ENCODE measurements at regions not wholly inside any gene's neighbourhood (a gene's known extent, or its start where the extent isn't known, plus 50 kb on each side); places are given as distances from the start of the nearest gene placed in this dataset.

GRCh38 chr20:55500130-55500529, 505.2 kb downstream of the CBLN4 start:
- no peak overlapping the region for H4K5ac ChIP-seq (ENCODE audit: insufficient read length, low read depth, low read length)
- no peak overlapping the region for H3K56ac ChIP-seq (ENCODE audit: insufficient read length, low read depth, low read length)
- no peak overlapping the region for H2AK5ac ChIP-seq (ENCODE audit: insufficient read length, low read length)
- no peak overlapping the region for H2BK120ac ChIP-seq (ENCODE audit: low read depth, low read length, poor library complexity, severe bottlenecking)
- H2BK12ac ChIP-seq (ENCODE audit: insufficient read length, low read depth, low read length), result no peak overlapping the region
- H4K20me1 ChIP-seq (ENCODE audit: control insufficient read depth, insufficient read depth, insufficient read length), result no peaks in the 10 kb centered on the region
- no peak overlapping the region for H3K14ac ChIP-seq (ENCODE audit: insufficient read depth, low read length)
- H2BK15ac ChIP-seq (ENCODE audit: low read depth, low read length), result no peak overlapping the region
- Mint-ChIP-seq H3K27ac (no peak overlapping the region), H3K4me1 (no peaks in the 10 kb centered on the region), H3K9me3 (peaks cover 9 to 18% of the 10 kb centered on the region in 2 experiments; a peak in 4 of 5 replicates), H3K36me3 (ENCODE audit: insufficient read depth in 1 of 3, low read depth in 3 of 3) (peaks cover 0 to 7% (median 0%) of the 10 kb centered on the region in 3 experiments; a peak in 1 of 7 replicates), H3K27me3 (ENCODE audit: low read depth) (no peaks in the 10 kb centered on the region), H3K4me3 (no peak overlapping the region)
- no peak overlapping the region for H3K27ac ChIP-seq (ENCODE audit: insufficient read length, low read depth, low read length)
- H3K23ac ChIP-seq (ENCODE audit: insufficient read length, low read depth, low read length), result no peak overlapping the region
- H3K9ac ChIP-seq (ENCODE audit: extremely low read depth, insufficient read length, low read length), result no peak overlapping the region
- H3K4me2 ChIP-seq (ENCODE audit: insufficient read depth, insufficient read length, low read length), result no peak overlapping the region
- no peaks in the 10 kb centered on the region for H3K23me2 ChIP-seq (ENCODE audit: insufficient read length, low read depth, low read length, poor library complexity, severe bottlenecking)
- no peak overlapping the region for H3K18ac ChIP-seq (ENCODE audit: insufficient read length, low read depth, low read length)
- no peak for DNase-seq
- H3K4ac ChIP-seq (ENCODE audit: low read depth, low read length), result no peak overlapping the region
- TF ChIP-seq CTCF (conservative IDR thresholded peaks at IDR 0.05), result no peak
- H2BK20ac ChIP-seq (ENCODE audit: low read depth, low read length, poor library complexity, severe bottlenecking), result no peak overlapping the region
- H3K9me3 ChIP-seq (ENCODE audit: control insufficient read depth, low read depth, low read length), result no peaks in the 10 kb centered on the region
- no peaks in the 10 kb centered on the region for H3K4me1 ChIP-seq (ENCODE audit: insufficient read depth, low read length)
- H3K27me3 ChIP-seq (ENCODE audit: insufficient read depth, low read length), result no peaks in the 10 kb centered on the region
- WGBS (ENCODE audit: extremely low coverage, insufficient read length, low lambda C conversion rate), result no CpG with 5 or more reads among the region's 4 CpGs
- no peaks in the 10 kb centered on the region for H3K79me1 ChIP-seq (ENCODE audit: insufficient read depth, low read depth, low read length, poor library complexity, severe bottlenecking)
- H4K8ac ChIP-seq (replicated peaks; ENCODE audit: insufficient read length, low read depth, low read length), result no peak overlapping the region
- H2AFZ ChIP-seq (ENCODE audit: low read length), result no peak overlapping the region
- H4K91ac ChIP-seq (ENCODE audit: insufficient read length, low read depth, low read length), result no peak overlapping the region
- H3K79me2 ChIP-seq (ENCODE audit: insufficient read depth, low read length), result no peaks in the 10 kb centered on the region
- H2BK5ac ChIP-seq (ENCODE audit: insufficient read length, low read length), result no peak overlapping the region
- H3T11ph ChIP-seq (ENCODE audit: low read length), result no peak overlapping the region

All from H9 (cell line).